ENCODE measurements at regions not wholly inside any gene's neighbourhood (a gene's known extent, or its start where the extent isn't known, plus 50 kb on each side); places are given as distances from the start of the nearest gene placed in this dataset.

DNA sequence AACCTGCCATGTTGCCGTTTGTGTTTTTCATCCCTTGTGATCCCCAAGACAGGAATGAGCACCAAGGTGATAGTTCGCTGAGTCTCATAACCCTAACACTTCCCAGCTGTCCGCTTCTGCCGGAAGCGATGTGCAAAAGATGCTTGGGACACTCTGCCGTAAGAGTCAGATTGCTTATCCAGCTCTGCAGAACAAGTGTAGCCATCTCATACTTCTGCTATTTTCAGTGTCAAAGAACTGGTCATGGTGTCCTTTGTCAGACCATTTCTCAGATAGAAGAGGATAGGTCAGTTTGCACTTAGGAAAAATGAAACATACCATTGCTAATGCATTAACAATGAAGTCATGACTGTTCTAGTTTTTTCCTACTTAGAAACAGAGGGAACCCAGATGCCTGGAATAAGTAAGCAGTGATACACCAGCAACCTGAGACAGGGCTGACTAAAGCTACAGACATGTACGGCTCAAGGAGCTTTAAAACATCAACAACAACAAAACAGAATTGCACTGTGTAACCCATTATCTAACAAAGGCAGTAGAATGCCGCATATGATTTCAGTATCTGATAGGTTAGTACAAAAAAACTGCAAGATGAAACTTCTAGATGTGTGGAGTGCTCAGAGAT is 134.0 kb upstream of the IL12A start:
- no peaks in the 10 kb centered on the region for H3K27me3 ChIP-seq (ENCODE audit: control insufficient read depth, insufficient read depth, low read length)
- WGBS (ENCODE audit: insufficient coverage): 20% methylated on average over 5 of the region's 8 CpGs
- DNase-seq: peak; percentile 81
- peak overlapping the region; percentile 97 for H3K27ac ChIP-seq (ENCODE audit: low read length)
- H3K9me3 ChIP-seq (replicated peaks; ENCODE audit: control insufficient read depth, low read depth, low read length): no peaks in the 10 kb centered on the region
- H3K4me1 ChIP-seq (ENCODE audit: control insufficient read depth, insufficient read depth, low read length): peaks cover 46% of the 10 kb centered on the region
- H3K4me3 ChIP-seq (ENCODE audit: low read length): peak overlapping the region; percentile 29
- no peaks in the 10 kb centered on the region for H3K36me3 ChIP-seq (ENCODE audit: control insufficient read depth, insufficient read depth, low read length)

DNA sequence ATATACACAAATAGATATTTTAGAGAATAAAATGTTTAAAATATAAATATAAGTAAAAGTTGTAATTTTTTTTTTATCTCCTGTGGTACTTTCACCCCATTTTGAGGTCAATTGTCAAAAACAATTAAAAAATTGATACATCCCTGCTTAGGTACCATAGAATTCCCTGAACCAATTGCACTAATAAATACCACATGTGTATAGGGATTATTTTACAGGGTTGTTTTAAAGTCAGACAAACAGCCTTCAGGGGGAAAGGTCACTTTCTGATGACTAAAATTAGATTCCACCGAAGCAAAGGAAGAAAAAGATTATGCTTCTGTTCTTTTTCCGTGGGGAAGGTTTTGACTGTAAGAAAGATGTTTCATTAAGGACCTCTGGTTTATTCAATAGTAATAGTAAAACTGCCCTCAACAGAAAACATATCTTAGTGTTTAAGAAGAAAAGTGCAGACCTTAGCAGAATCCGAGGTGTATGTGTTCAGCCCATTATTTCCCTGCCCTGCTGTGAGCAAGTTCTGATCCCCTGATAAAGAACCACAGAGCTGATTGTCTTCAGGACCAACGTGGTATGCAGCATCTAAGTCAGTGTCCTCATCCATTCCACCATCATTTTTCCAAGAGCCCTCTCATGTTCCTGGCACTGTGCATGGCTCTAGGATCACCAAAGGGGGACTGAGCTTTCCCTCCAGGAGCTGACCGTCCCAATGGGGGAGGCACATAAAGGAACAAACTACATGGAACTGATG is 132.9 kb upstream of the IL12A start:
- 52% methylated on average over 3 of the region's 5 CpGs for WGBS (ENCODE audit: insufficient coverage)
- Histone ChIP-seq H3K4me1 (ENCODE audit: control insufficient read depth, insufficient read depth, low read length) (peaks cover 57% of the 10 kb centered on the region), H3K4me3 (ENCODE audit: low read length) (no peak overlapping the region)

DNA sequence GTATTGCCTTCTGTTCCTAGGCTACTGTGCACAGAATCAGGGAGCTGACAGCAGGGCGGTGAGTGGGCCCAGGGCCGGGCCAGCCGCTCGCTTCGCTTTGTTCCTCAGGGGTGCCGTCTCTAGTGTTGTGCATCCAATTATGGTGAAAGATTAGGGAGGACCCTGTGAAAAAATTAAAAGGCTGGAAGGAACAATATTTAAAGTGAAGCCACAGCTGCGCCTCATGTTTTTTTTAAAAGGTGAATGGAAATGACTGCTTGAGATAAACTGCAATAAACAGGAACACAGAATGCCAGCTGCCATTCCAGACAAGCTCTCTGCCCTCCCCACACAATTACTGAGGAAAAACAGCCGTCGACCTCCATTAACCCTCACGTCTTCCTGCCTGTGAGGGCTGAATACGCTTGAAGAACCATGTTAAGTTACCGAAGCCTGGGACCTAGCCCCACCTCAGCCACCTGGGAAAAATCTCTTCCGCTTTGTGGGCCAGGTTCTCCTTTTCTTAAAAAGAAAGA is 132.0 kb upstream of the IL12A start:
- no peaks in the 10 kb centered on the region for H3K9me3 ChIP-seq (replicated peaks; ENCODE audit: control insufficient read depth, low read depth, low read length)
- no peaks in the 10 kb centered on the region for H3K36me3 ChIP-seq (ENCODE audit: control insufficient read depth, insufficient read depth, low read length)
- WGBS (ENCODE audit: insufficient coverage): 69% methylated on average over 10 of the region's 13 CpGs
- peak overlapping the region; percentile 97 for H3K27ac ChIP-seq (ENCODE audit: low read length)
- H3K27me3 ChIP-seq (ENCODE audit: control insufficient read depth, insufficient read depth, low read length): no peaks in the 10 kb centered on the region
- peak; percentile 59 for DNase-seq
- no peak overlapping the region for H3K4me3 ChIP-seq (ENCODE audit: low read length)
- H3K4me1 ChIP-seq (ENCODE audit: control insufficient read depth, insufficient read depth, low read length): peaks cover 57% of the 10 kb centered on the region

More for the DNA sequence above, 132.9 kb upstream of the IL12A start:
- peak overlapping the region; percentile 97 for H3K27ac ChIP-seq (ENCODE audit: low read length)
- H3K27me3 ChIP-seq (ENCODE audit: control insufficient read depth, insufficient read depth, low read length): no peaks in the 10 kb centered on the region
- H3K9me3 ChIP-seq (replicated peaks; ENCODE audit: control insufficient read depth, low read depth, low read length): no peaks in the 10 kb centered on the region
- DNase-seq: no peak
- no peaks in the 10 kb centered on the region for H3K36me3 ChIP-seq (ENCODE audit: control insufficient read depth, insufficient read depth, low read length)

DNA sequence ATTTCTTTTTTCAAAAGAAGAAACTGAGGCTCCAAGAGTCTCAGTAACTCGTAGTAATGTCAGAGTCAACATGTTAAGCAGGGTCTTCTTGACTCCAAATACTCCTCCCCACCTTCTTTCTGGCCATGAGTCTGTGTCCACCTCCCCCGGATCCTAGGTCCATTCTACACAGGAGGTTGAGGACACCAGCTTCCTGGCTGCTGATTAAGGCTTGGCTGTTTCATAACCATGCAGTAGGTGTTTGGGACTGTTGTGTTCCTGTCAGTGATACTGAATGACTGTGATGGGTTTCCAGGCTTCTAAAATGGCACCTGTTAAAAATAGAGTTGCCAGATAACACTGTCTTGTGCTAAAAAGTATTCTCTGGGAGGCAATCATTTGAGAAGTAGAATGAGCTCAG is 130.8 kb upstream of the IL12A start:
- no peak for DNase-seq
- Histone ChIP-seq H3K4me3 (ENCODE audit: low read length) (no peak overlapping the region), H3K36me3 (ENCODE audit: control insufficient read depth, insufficient read depth, low read length) (no peaks in the 10 kb centered on the region), H3K27me3 (ENCODE audit: control insufficient read depth, insufficient read depth, low read length) (no peaks in the 10 kb centered on the region), H3K27ac (ENCODE audit: low read length) (peak overlapping the region; percentile 16), H3K4me1 (ENCODE audit: control insufficient read depth, insufficient read depth, low read length) (peaks cover 47% of the 10 kb centered on the region), H3K9me3 (replicated peaks; ENCODE audit: control insufficient read depth, low read depth, low read length) (no peaks in the 10 kb centered on the region)
- no CpG with 5 or more reads among the region's 2 CpGs for WGBS (ENCODE audit: insufficient coverage)

DNA sequence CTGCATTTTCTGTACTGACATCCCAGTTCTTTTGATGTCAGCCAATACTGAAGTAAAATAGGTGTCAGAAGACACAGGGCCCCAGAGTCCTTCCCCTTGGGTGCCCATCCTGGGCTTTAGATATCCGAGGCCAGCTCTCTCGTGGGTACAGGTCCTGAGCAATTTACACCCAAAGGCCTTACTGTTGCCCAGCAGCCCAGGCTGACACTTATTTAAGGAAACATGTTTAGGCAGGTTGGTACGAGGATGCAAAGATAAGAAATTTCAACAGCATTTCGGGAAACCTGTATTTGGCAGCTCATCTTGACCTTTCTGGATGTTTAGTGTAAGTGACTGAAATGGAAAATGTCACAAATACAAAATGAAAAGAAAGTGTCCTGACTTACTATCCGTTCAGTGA is 130.0 kb upstream of the IL12A start:
- no peak for DNase-seq
- Histone ChIP-seq H3K9me3 (replicated peaks; ENCODE audit: control insufficient read depth, low read depth, low read length) (no peaks in the 10 kb centered on the region), H3K36me3 (ENCODE audit: control insufficient read depth, insufficient read depth, low read length) (no peaks in the 10 kb centered on the region), H3K4me1 (ENCODE audit: control insufficient read depth, insufficient read depth, low read length) (peaks cover 44% of the 10 kb centered on the region), H3K27ac (ENCODE audit: low read length) (peak overlapping the region; percentile 21), H3K4me3 (ENCODE audit: low read length) (no peak overlapping the region), H3K27me3 (ENCODE audit: control insufficient read depth, insufficient read depth, low read length) (no peaks in the 10 kb centered on the region)
- WGBS (ENCODE audit: insufficient coverage): 100% methylated on average over 2 of the region's 5 CpGs

DNA sequence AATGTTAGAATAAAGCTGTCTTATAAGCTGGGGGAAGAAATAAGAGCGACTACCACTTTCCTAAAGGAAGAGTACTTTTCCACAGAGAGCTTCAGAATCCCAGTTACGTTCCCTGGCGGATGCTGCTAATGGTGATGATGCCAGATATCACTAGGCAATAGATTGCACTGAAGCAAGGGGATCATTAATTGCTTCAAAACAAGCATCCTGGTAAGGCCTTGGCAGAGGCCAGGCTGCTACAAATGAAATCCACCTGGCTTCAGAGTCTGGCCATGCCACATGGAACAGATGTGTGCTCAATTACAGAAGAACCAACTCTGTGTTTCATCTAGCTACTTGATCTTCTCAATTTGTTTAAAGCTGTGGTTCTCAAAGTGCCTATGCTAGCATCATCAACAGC is 129.2 kb upstream of the IL12A start:
- Histone ChIP-seq H3K36me3 (ENCODE audit: control insufficient read depth, insufficient read depth, low read length) (no peaks in the 10 kb centered on the region), H3K4me1 (ENCODE audit: control insufficient read depth, insufficient read depth, low read length) (peaks cover 42% of the 10 kb centered on the region), H3K27me3 (ENCODE audit: control insufficient read depth, insufficient read depth, low read length) (no peaks in the 10 kb centered on the region), H3K27ac (ENCODE audit: low read length) (peak overlapping the region; percentile 81), H3K9me3 (replicated peaks; ENCODE audit: control insufficient read depth, low read depth, low read length) (no peaks in the 10 kb centered on the region), H3K4me3 (ENCODE audit: low read length) (no peak overlapping the region)
- DNase-seq: no peak
- WGBS (ENCODE audit: insufficient coverage): 20% methylated on average over 1 of the region's 3 CpGs

DNA sequence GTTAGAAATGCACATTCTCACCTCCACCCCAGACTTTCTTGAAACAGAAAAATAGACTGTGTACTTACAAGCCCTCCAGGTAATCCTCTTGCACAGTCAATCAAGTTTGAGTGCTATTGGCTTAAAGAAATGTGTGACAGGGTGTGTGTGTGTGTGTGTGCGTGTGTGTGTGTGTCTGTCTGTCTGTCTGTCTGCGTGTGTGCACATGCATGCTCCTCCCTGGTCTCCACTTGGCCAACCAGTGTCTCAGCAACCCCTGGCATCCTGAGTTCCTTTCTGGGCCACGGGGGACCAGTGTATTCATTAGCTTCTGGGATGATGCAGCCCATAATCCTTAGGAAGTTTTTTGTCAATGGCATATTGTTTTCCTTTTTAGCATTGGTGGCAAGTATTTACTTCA is 128.8 kb upstream of the IL12A start:
- H3K4me3 ChIP-seq (ENCODE audit: low read length): no peak overlapping the region
- 60% methylated on average over 1 of the region's 3 CpGs for WGBS (ENCODE audit: insufficient coverage)

DNA sequence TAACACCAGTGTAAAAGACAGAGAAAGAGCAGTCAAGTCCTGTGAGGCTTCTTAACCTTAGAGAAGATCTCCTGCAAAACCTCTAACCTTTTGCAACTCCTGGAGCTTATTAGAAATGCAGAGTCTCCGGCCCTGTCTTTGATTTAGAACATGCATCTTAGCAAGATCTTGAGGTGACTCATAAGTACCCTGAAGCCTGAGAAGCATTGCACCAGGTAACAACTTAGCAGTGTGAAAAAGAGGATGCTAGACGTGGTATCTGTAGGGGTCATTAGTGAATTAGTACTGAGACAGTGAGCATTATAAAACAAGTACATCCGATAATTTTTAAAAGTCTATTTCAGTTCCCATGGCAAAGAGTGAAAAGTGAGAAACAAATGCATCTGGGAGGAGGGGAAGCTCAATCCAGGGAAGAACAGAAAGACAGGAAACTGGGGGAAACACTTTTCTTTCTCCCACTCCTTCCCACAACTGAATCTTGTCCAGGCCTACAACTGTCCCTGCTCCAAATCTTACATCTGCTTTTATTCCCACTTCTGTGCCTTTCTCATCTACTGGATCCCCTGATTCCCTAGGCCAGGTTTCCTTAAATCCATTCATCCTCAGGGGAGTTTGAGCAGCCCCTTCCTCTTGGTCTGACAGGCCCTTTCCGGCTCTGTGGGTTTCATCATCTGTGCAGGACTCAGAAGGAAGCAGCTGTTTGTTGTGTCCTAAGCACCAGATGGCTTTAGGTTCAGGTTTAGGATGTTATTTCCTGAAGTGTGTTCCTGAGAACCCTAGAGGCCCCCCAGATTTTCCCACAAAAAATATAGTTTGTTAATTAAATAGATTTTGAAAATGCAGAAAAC is 128.1 kb upstream of the IL12A start:
- peak; percentile 94 for DNase-seq
- H3K27ac ChIP-seq (ENCODE audit: low read length): peak overlapping the region; percentile 81
- H3K36me3 ChIP-seq (ENCODE audit: control insufficient read depth, insufficient read depth, low read length): no peaks in the 10 kb centered on the region
- H3K4me1 ChIP-seq (ENCODE audit: control insufficient read depth, insufficient read depth, low read length): peaks cover 47% of the 10 kb centered on the region
- H3K4me3 ChIP-seq (ENCODE audit: low read length): no peak overlapping the region
- WGBS (ENCODE audit: insufficient coverage): 0% methylated on average over 2 of the region's 4 CpGs
- H3K9me3 ChIP-seq (replicated peaks; ENCODE audit: control insufficient read depth, low read depth, low read length): no peaks in the 10 kb centered on the region
- no peaks in the 10 kb centered on the region for H3K27me3 ChIP-seq (ENCODE audit: control insufficient read depth, insufficient read depth, low read length)

More for the DNA sequence above, 128.8 kb upstream of the IL12A start:
- Histone ChIP-seq H3K27me3 (ENCODE audit: control insufficient read depth, insufficient read depth, low read length) (no peaks in the 10 kb centered on the region), H3K27ac (ENCODE audit: low read length) (peak overlapping the region; percentile 81), H3K9me3 (replicated peaks; ENCODE audit: control insufficient read depth, low read depth, low read length) (no peaks in the 10 kb centered on the region), H3K4me1 (ENCODE audit: control insufficient read depth, insufficient read depth, low read length) (peaks cover 44% of the 10 kb centered on the region), H3K36me3 (ENCODE audit: control insufficient read depth, insufficient read depth, low read length) (no peaks in the 10 kb centered on the region)
- no peak for DNase-seq

DNA sequence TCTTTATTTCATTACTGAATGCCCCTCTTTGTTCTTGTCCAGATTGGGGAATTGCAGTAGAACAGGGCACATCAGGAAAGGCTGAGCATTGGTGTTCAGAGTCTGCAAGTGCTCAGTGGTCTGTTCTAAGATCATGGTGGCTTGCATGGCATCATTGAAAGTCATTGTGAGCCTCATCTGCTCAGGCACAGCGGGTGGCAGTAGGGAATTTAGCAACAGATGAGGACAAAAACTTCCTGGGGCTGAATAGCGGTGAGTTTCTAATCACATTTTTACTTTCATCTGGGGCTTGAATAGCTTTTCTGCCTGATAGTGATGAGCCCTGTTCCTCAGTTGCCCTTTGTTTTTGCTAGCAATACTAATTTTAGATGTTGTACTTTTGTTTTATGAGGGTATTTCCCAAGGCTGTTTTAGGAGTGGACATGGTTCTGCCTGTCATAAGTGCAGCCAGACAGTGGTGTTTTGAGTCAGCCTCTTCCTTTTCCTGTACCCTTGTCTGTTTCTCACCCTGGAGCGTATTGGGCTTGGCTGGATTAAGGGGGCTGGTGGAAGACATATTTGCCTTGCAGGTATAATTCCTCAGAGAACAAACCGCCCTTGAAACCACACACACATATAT is 127.2 kb upstream of the IL12A start:
- WGBS (ENCODE audit: insufficient coverage): 67% methylated on average over 1 of the region's 4 CpGs
- Histone ChIP-seq H3K36me3 (ENCODE audit: control insufficient read depth, insufficient read depth, low read length) (no peaks in the 10 kb centered on the region), H3K4me3 (ENCODE audit: low read length) (no peak overlapping the region), H3K4me1 (ENCODE audit: control insufficient read depth, insufficient read depth, low read length) (peaks cover 42% of the 10 kb centered on the region), H3K9me3 (replicated peaks; ENCODE audit: control insufficient read depth, low read depth, low read length) (no peaks in the 10 kb centered on the region), H3K27me3 (ENCODE audit: control insufficient read depth, insufficient read depth, low read length) (no peaks in the 10 kb centered on the region), H3K27ac (ENCODE audit: low read length) (peak overlapping the region; percentile 81)
- no peak for DNase-seq

All from muscle of leg (tissue), 3 donors.